Epithelial cell of proximal tubule (primary cell): ENCODE measurements at regions not wholly inside any gene's neighbourhood (a gene's known extent, or its start where the extent isn't known, plus 50 kb on each side); places are given as distances from the start of the nearest gene placed in this dataset.
A peak's percentile ranks its signal among the peaks of the same experiment; 100 is the strongest.

Source experiments
- DNase-seq: peaks from one replicate; pipeline ENCODE4 v3.0.0-alpha.2; 2011; ENCODE audit warnings: low read depth
- H3K4me3 ChIP-seq: 2 replicates; pipeline ENCODE4 v1.5.1; 2011; ENCODE audit warnings: low read depth, mild to moderate bottlenecking, low read length
- CTCF ChIP-seq: conservative IDR thresholded peaks from 2 replicates; pipeline ENCODE4 v1.5.1; 2012; ENCODE audit warnings: low read depth, mild to moderate bottlenecking, low read length

- DNase-seq: peak; percentile 0
- no peak for TF ChIP-seq CTCF
- H3K4me3 ChIP-seq: no peak overlapping the region
These were observed 328.8 kb downstream of the OSR1 start for GRCh38 chr2:19029655-19030054.

- no peak overlapping the region for H3K4me3 ChIP-seq
- no peak for DNase-seq
- TF ChIP-seq CTCF: no peak
These were observed 329.6 kb downstream of the OSR1 start for GRCh38 chr2:19028587-19029375.

- no peak overlapping the region for H3K4me3 ChIP-seq
- DNase-seq: no peak
- no peak for TF ChIP-seq CTCF
These were observed 330.8 kb downstream of the OSR1 start for GRCh38 chr2:19027626-19028025.

- no peak for TF ChIP-seq CTCF
- DNase-seq: no peak
- H3K4me3 ChIP-seq: no peak overlapping the region
These were observed 332.2 kb downstream of the OSR1 start for GRCh38 chr2:19026261-19026660.

- no peak overlapping the region for H3K4me3 ChIP-seq
- DNase-seq: no peak
- no peak for TF ChIP-seq CTCF
These were observed 336.1 kb downstream of the OSR1 start for GRCh38 chr2:19022334-19022733.

- no peak for DNase-seq
- no peak for TF ChIP-seq CTCF
These were observed 336.7 kb downstream of the OSR1 start for GRCh38 chr2:19021721-19022120.

GRCh38 chr2:19021100-19021476 lies 337.3 kb downstream of the OSR1 start:
- no peak for TF ChIP-seq CTCF
- no peak overlapping the region for H3K4me3 ChIP-seq
- DNase-seq: peak; percentile 31

More at GRCh38 chr2:19021721-19022120, 336.7 kb downstream of the OSR1 start:
- H3K4me3 ChIP-seq: no peak overlapping the region
